ENCODE measurements at regions not wholly inside any gene's neighbourhood (a gene's known extent, or its start where the extent isn't known, plus 50 kb on each side); places are given as distances from the start of the nearest gene placed in this dataset.

GRCh38 chrX:79259073-79259689 lies 108.0 kb downstream of the ITM2A start:
- TF ChIP-seq CTCF (conservative IDR thresholded peaks at IDR 0.05; ENCODE audit: low read depth in 2 of 2) (no peak), POLR2AphosphoS5 (IDR thresholded peaks at IDR 0.05; ENCODE audit: low read depth) (no peak), REST (IDR thresholded peaks at IDR 0.05; ENCODE audit: unreplicated experiment) (no peak), CREB1 (CRISPR knock-in tag; IDR thresholded peaks at IDR 0.05; ENCODE audit: low read depth) (no peak), JUNB (IDR thresholded peaks at IDR 0.05; ENCODE audit: unreplicated experiment) (no peak)
